A549 (cell line): ENCODE measurements at regions not wholly inside any gene's neighbourhood (a gene's known extent, or its start where the extent isn't known, plus 50 kb on each side); places are given as distances from the start of the nearest gene placed in this dataset.

Experiments
- ATAC-seq, 2 experiments: fragments of 200-7000 bp in 1 of 2; fragments of >200 bp in 1 of 2; cut with Nextera tagmentation in 1 of 2; cut with Tn5 transposase in 1 of 2; 3 replicates each; pipeline versions ENCODE4 v1.8.0 to v1.9.1; 2018 to 2020; ENCODE audit warnings: mild to moderate bottlenecking in 1 of 2, moderate library complexity in 1 of 2
- CTCF ChIA-PET: fragments of 300-600 bp; sonication (Branson Sonifier 250); formaldehyde crosslinking; extraction: SDS; loops from one replicate; lab custom pipeline; 2021; ENCODE audit warnings: antibody characterized with exemption, inconsistent platforms; lab: Yijun Ruan, JAX
- POLR2A ChIA-PET: fragments of 350-600 bp; formaldehyde crosslinking; extraction: SDS; loops from one replicate; lab custom pipeline; 2021; ENCODE audit warnings: antibody characterized with exemption, inconsistent platforms; lab: Yijun Ruan, JAX
- DNase-seq, 2 experiments: peaks; one replicate each; pipeline versions ENCODE4 v3.0.0 to v3.0.0-alpha.2; 2011 to 2016; ENCODE audit warnings: low read depth in 1 of 2, low spot score in 1 of 2
- FAIRE-seq: peaks from 2 replicates; lab custom pipeline; 2011; peaks lifted over from hg19 to GRCh38; lab: Jason Lieb, UNC
- H3K27ac ChIP-seq, 2 experiments: fragments of >200 bp; sonication (Bioruptor Twin); formaldehyde crosslinking; 3 replicates each; pipeline ENCODE4 v1.5.1; 2016 to 2017
- H3K4me1 ChIP-seq: fragments of >200 bp; sonication (Bioruptor Twin); formaldehyde crosslinking; 3 replicates; pipeline ENCODE4 v1.6.1; 2016
- H3K4me2 ChIP-seq: fragments of >200 bp; sonication (Bioruptor Twin); formaldehyde crosslinking; 3 replicates; pipeline ENCODE4 v1.6.1; 2016
- H3K4me3 ChIP-seq: fragments of >200 bp; sonication (Bioruptor Twin); formaldehyde crosslinking; 3 replicates; pipeline ENCODE4 v1.5.1; 2016
- H3K9me3 ChIP-seq: fragments of >200 bp; sonication (Bioruptor Twin); formaldehyde crosslinking; 3 replicates; pipeline ENCODE4 v1.6.1; 2016
- CBX2 ChIP-seq: fragments of 200-600 bp; sonication (generic); IDR thresholded peaks from 2 replicates; pipeline ENCODE4 v1.6.1; 2016; ENCODE audit warnings: low read depth, mild to moderate bottlenecking, borderline replicate concordance
- CBX8 ChIP-seq: fragments of 200-600 bp; sonication (generic); IDR thresholded peaks from 2 replicates; pipeline ENCODE4 v1.6.1; 2016
- CEBPB ChIP-seq, 2 experiments: fragments of >200 bp in 1 of 2; sonication (Bioruptor Twin) in 1 of 2; formaldehyde crosslinking in 1 of 2; IDR thresholded peaks; 2 replicates each; pipeline ENCODE4 v1.6.1; 2012 to 2016
- CHD4 ChIP-seq: fragments of 200-600 bp; sonication (generic); IDR thresholded peaks from 2 replicates; pipeline ENCODE4 v1.6.1; 2016; ENCODE audit warnings: antibody characterized with exemption, mild to moderate bottlenecking, borderline replicate concordance
- EHF ChIP-seq: fragments of 250-450 bp; sonication (Bioruptor Pico); IDR thresholded peaks from 2 replicates; pipeline ENCODE4 v1.5.0; 2020; ENCODE audit warnings: mild to moderate bottlenecking
- EP300 ChIP-seq, 2 experiments: fragments of >200 bp; sonication (Bioruptor Twin); formaldehyde crosslinking; IDR thresholded peaks; 2 replicates in 1 of 2; 3 replicates in 1 of 2; pipeline ENCODE4 v1.6.1; 2016 to 2017
- GATA3 ChIP-seq: IDR thresholded peaks from 2 replicates; pipeline ENCODE4 v1.6.1; 2012; ENCODE audit warnings: borderline replicate concordance
- HDAC2 ChIP-seq: fragments of 200-600 bp; sonication (generic); IDR thresholded peaks from 2 replicates; pipeline ENCODE4 v1.6.1; 2016
- HEYL ChIP-seq: fragments of 250-450 bp; sonication (Bioruptor Pico); IDR thresholded peaks from 2 replicates; pipeline ENCODE4 v1.8.0; 2021; ENCODE audit warnings: mild to moderate bottlenecking, moderate library complexity
- HOXB13 ChIP-seq: fragments of 250-450 bp; sonication (Bioruptor Pico); IDR thresholded peaks from 2 replicates; pipeline ENCODE4 v1.5.0; 2020; ENCODE audit warnings: low read depth, mild to moderate bottlenecking, moderate library complexity
- JUNB ChIP-seq: fragments of >200 bp; sonication (Bioruptor Twin); formaldehyde crosslinking; IDR thresholded peaks from 2 replicates; pipeline ENCODE4 v1.6.1; 2016
- KDM1A ChIP-seq: fragments of 200-600 bp; sonication (generic); IDR thresholded peaks from 2 replicates; pipeline ENCODE4 v1.6.1; 2016; ENCODE audit warnings: low read depth, mild to moderate bottlenecking
- NFE2L2 ChIP-seq: fragments of 150-350 bp; conservative IDR thresholded peaks from 2 replicates; pipeline ENCODE4 v1.6.1; 2014; ENCODE audit warnings: low read length
- NPAS2 ChIP-seq: fragments of 250-450 bp; sonication (Bioruptor Pico); IDR thresholded peaks from 2 replicates; pipeline ENCODE4 v1.8.0; 2022; ENCODE audit warnings: mild to moderate bottlenecking, moderate library complexity, borderline replicate concordance
- NR3C1 ChIP-seq: fragments of >200 bp; sonication (Bioruptor Twin); formaldehyde crosslinking; IDR thresholded peaks from 3 replicates; pipeline ENCODE4 v1.6.1; 2017
- PHF8 ChIP-seq: fragments of 200-600 bp; sonication (generic); IDR thresholded peaks from 2 replicates; pipeline ENCODE4 v1.6.1; 2016; ENCODE audit warnings: low read depth, mild to moderate bottlenecking, antibody characterized with exemption, moderate library complexity, borderline replicate concordance
- POLR2A ChIP-seq: IDR thresholded peaks from 2 replicates; pipeline ENCODE4 v1.6.1; 2012; ENCODE audit warnings: mild to moderate bottlenecking, low read length
- POLR2AphosphoS2 ChIP-seq: conservative IDR thresholded peaks from 2 replicates; pipeline ENCODE4 v1.6.1; 2012; ENCODE audit warnings: low read length, improper control_type of control experiment, inconsistent platforms
- RNF2 ChIP-seq: fragments of 200-600 bp; sonication (generic); IDR thresholded peaks from 2 replicates; pipeline ENCODE4 v1.6.1; 2016; ENCODE audit warnings: low read depth, mild to moderate bottlenecking, antibody characterized with exemption, moderate library complexity, borderline replicate concordance
- SMC3 ChIP-seq: fragments of >200 bp; sonication (Bioruptor Twin); formaldehyde crosslinking; IDR thresholded peaks from 3 replicates; pipeline ENCODE4 v1.6.1; 2018; ENCODE audit warnings: inconsistent platforms
- TFCP2L1 ChIP-seq: fragments of 250-450 bp; sonication (Bioruptor Pico); IDR thresholded peaks from 2 replicates; pipeline ENCODE4 v1.5.0; 2021; ENCODE audit warnings: mild to moderate bottlenecking
- TP53 ChIP-seq: fragments of 250-450 bp; sonication (Bioruptor Pico); IDR thresholded peaks from 2 replicates; pipeline ENCODE4 v1.5.0; 2021; ENCODE audit warnings: mild to moderate bottlenecking, moderate library complexity
- ZFP36 ChIP-seq: fragments of 450-650 bp; IDR thresholded peaks from 2 replicates; pipeline ENCODE4 v1.6.1; 2014; ENCODE audit warnings: borderline replicate concordance; ENCODE audit not compliant: partially characterized antibody
- ZSCAN20 ChIP-seq: fragments of 250-450 bp; sonication (Bioruptor Pico); IDR thresholded peaks from 2 replicates; pipeline ENCODE4 v1.8.0; 2022; ENCODE audit warnings: mild to moderate bottlenecking, moderate library complexity
- WGBS: methylation state at CpG from one replicate; pipeline ENCODE4 v1.1.6; 2017; ENCODE audit errors: missing lambda C conversion rate; 5-methylcytosine and 5-hydroxymethylcytosine counted together
- TF ChIP-seq, protein P1 (sequence below): fragments of 450-650 bp; IDR thresholded peaks from 2 replicates; pipeline ENCODE4 v1.6.1; 2014; ENCODE audit warnings: antibody characterized with exemption
- TF ChIP-seq, protein P2 (sequence below): fragments of >200 bp; sonication (Bioruptor Twin); formaldehyde crosslinking; IDR thresholded peaks from 2 replicates; pipeline ENCODE4 v1.6.1; 2016
- TF ChIP-seq, protein P3 (sequence below): fragments of 150-350 bp; IDR thresholded peaks from 2 replicates; pipeline ENCODE4 v1.6.1; 2014; ENCODE audit warnings: low read depth, mild to moderate bottlenecking, low read length
- TF ChIP-seq, protein P4 (sequence below): IDR thresholded peaks from 2 replicates; pipeline ENCODE4 v1.6.1; 2012
- TF ChIP-seq, protein P5 (sequence below): fragments of 200-600 bp; sonication (generic); IDR thresholded peaks from 2 replicates; pipeline ENCODE4 v1.6.1; 2016; ENCODE audit warnings: antibody characterized with exemption, mild to moderate bottlenecking, moderate library complexity

DNA sequence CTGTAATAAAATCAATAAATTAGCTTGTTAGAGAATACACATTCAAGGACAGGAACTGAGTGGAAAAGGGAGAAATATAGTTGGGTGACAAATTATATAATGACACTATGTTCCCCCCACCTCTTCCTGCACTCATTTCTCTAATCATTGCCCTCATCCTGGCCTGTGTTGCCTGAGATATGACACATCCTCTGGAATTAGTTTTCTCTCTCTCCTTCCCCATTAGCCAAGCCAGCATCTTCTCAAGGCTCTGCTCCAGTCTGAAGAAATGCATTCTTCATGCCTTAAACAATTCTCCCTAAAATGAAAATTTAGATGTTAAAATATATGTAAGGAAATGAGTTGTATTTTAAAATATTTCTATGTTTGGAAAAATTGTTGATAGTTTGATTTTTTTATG, 280.3 kb downstream of the POU4F1 start:
- Histone ChIP-seq H3K4me3 (no peak overlapping the region), H3K4me2 (no peak overlapping the region), H3K27ac (no peak overlapping the region), H3K4me1 (no peaks in the 10 kb centered on the region), H3K9me3 (no peaks in the 10 kb centered on the region)
- no peak for FAIRE-seq
- ChIA-PET POLR2A (no interaction called here), CTCF (no interaction called here)
- no peak for ATAC-seq
- DNase-seq, result no peak
- TF ChIP-seq TFCP2L1 (CRISPR knock-in tag) (no peak), JUNB (no peak), CBX8 (no peak), NFE2L2 (no peak), NPAS2 (CRISPR knock-in tag) (no peak), CHD4 (no peak), HDAC2 (no peak), HEYL (CRISPR knock-in tag) (no peak), ZSCAN20 (CRISPR knock-in tag) (no peak), PHF8 (no peak), GATA3 (no peak), TP53 (no peak), KDM1A (no peak), HOXB13 (no peak), POLR2AphosphoS2 (no peak), CEBPB (IDR thresholded peaks at IDR 0.05) (no peak), RNF2 (no peak)
- TF ChIP-seq, protein P1, sequence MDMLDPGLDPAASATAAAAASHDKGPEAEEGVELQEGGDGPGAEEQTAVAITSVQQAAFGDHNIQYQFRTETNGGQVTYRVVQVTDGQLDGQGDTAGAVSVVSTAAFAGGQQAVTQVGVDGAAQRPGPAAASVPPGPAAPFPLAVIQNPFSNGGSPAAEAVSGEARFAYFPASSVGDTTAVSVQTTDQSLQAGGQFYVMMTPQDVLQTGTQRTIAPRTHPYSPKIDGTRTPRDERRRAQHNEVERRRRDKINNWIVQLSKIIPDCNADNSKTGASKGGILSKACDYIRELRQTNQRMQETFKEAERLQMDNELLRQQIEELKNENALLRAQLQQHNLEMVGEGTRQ, result no peak
- TF ChIP-seq, protein P2, sequence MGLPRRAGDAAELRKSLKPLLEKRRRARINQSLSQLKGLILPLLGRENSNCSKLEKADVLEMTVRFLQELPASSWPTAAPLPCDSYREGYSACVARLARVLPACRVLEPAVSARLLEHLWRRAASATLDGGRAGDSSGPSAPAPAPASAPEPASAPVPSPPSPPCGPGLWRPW, result no peak
- TF ChIP-seq, protein P3, sequence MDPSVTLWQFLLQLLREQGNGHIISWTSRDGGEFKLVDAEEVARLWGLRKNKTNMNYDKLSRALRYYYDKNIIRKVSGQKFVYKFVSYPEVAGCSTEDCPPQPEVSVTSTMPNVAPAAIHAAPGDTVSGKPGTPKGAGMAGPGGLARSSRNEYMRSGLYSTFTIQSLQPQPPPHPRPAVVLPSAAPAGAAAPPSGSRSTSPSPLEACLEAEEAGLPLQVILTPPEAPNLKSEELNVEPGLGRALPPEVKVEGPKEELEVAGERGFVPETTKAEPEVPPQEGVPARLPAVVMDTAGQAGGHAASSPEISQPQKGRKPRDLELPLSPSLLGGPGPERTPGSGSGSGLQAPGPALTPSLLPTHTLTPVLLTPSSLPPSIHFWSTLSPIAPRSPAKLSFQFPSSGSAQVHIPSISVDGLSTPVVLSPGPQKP, result no peak

DNA sequence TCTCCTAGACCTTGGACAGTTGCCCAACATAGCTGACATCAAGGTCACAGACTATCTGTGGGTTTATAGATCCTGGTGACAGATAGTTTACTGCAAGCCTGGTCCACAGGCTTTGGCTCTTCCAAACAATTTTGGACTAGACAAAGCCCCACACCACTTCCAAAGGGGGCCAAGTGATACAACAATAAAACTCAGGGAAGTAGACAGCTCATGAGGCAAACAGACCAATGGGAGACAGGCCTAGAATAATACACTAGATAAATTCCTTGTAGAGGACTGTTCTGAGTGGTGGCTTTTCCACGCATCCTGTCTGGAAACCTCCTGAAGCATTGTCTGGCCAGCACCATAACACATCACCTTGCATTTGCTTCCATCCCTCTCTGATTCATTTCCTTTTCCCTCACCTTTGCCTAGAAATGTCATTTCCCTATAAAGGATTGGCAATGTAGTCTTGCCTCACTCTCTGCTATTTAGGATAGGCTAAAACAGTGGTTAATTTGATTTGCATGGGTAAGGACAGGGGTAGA, 284.2 kb downstream of the POU4F1 start:
- Histone ChIP-seq H3K9me3 (no peaks in the 10 kb centered on the region), H3K4me1 (no peaks in the 10 kb centered on the region), H3K4me2 (no peak overlapping the region), H3K27ac (no peak overlapping the region), H3K4me3 (no peak overlapping the region)
- FAIRE-seq (no peak), DNase-seq (no peak), ATAC-seq (no peak)
- TF ChIP-seq ZFP36 (no peak), EHF (no peak), PHF8 (no peak), CBX8 (no peak)
- TF ChIP-seq, protein P2, result no peak
- TF ChIP-seq, protein P4, sequence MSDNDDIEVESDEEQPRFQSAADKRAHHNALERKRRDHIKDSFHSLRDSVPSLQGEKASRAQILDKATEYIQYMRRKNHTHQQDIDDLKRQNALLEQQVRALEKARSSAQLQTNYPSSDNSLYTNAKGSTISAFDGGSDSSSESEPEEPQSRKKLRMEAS, result no peak
- TF ChIP-seq, protein P3, result no peak
- ChIA-PET CTCF (no interaction called here), POLR2A (no interaction called here)
- WGBS, result 53% methylated on average over 1 of the region's 1 CpG

DNA sequence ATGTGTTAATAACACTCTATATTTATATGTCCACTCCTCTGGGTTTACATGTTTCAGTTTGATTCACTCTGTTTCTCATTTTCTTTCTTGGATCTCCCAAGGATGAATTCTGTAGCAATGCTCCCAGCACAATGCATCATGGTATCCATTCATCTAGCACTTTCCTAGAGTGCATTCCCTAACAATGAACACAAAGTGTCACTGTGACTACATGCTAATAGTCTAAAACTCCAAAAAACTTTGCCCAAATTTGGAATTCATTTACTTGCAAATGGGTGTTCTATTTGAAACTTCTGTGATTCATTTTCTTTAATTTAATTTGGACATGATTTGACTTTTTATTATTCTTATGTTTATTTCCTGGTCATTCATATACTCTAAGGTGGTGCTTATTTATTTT, 286.3 kb downstream of the POU4F1 start:
- FAIRE-seq (no peak), ATAC-seq (no peak), DNase-seq (no peak)
- POLR2A ChIA-PET, result no interaction called here
- CTCF ChIA-PET, result no interaction called here
- Histone ChIP-seq H3K4me3 (no peak overlapping the region), H3K9me3 (no peaks in the 10 kb centered on the region), H3K4me2 (no peak overlapping the region), H3K27ac (no peak overlapping the region), H3K4me1 (no peaks in the 10 kb centered on the region)
- TF ChIP-seq CBX2 (no peak), TP53 (no peak), SMC3 (no peak), JUNB (no peak), POLR2A (no peak), EP300 (IDR thresholded peaks at IDR 0.05) (no peak), NR3C1 (no peak), NPAS2 (CRISPR knock-in tag) (no peak), CHD4 (no peak)
- TF ChIP-seq, protein P5, sequence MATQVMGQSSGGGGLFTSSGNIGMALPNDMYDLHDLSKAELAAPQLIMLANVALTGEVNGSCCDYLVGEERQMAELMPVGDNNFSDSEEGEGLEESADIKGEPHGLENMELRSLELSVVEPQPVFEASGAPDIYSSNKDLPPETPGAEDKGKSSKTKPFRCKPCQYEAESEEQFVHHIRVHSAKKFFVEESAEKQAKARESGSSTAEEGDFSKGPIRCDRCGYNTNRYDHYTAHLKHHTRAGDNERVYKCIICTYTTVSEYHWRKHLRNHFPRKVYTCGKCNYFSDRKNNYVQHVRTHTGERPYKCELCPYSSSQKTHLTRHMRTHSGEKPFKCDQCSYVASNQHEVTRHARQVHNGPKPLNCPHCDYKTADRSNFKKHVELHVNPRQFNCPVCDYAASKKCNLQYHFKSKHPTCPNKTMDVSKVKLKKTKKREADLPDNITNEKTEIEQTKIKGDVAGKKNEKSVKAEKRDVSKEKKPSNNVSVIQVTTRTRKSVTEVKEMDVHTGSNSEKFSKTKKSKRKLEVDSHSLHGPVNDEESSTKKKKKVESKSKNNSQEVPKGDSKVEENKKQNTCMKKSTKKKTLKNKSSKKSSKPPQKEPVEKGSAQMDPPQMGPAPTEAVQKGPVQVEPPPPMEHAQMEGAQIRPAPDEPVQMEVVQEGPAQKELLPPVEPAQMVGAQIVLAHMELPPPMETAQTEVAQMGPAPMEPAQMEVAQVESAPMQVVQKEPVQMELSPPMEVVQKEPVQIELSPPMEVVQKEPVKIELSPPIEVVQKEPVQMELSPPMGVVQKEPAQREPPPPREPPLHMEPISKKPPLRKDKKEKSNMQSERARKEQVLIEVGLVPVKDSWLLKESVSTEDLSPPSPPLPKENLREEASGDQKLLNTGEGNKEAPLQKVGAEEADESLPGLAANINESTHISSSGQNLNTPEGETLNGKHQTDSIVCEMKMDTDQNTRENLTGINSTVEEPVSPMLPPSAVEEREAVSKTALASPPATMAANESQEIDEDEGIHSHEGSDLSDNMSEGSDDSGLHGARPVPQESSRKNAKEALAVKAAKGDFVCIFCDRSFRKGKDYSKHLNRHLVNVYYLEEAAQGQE, result no peak
